ENCODE measurements at regions not wholly inside any gene's neighbourhood (a gene's known extent, or its start where the extent isn't known, plus 50 kb on each side); places are given as distances from the start of the nearest gene placed in this dataset.

DNA sequence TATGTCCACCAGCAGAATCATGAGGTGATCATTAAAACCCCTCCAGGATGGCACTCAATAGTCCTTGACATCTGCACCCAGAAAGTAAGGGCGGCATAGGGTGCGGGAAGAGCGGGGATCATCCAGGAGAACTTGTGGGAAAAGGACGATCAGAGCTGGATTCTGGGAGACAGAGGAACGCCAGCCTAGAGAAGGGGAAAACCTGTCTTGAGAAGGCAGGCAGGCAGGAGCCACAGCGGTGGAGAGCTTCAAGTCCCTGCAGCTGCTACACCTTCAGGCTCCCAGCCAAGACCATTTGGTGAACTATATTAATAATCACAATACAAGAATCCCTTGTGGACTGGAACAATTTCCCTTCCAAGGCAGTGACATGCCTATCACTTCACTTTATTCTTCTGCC is 134.3 kb downstream of the BUD13 start:
- TF ChIP-seq, protein P1, sequence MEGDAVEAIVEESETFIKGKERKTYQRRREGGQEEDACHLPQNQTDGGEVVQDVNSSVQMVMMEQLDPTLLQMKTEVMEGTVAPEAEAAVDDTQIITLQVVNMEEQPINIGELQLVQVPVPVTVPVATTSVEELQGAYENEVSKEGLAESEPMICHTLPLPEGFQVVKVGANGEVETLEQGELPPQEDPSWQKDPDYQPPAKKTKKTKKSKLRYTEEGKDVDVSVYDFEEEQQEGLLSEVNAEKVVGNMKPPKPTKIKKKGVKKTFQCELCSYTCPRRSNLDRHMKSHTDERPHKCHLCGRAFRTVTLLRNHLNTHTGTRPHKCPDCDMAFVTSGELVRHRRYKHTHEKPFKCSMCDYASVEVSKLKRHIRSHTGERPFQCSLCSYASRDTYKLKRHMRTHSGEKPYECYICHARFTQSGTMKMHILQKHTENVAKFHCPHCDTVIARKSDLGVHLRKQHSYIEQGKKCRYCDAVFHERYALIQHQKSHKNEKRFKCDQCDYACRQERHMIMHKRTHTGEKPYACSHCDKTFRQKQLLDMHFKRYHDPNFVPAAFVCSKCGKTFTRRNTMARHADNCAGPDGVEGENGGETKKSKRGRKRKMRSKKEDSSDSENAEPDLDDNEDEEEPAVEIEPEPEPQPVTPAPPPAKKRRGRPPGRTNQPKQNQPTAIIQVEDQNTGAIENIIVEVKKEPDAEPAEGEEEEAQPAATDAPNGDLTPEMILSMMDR (conservative IDR thresholded peaks at IDR 0.05 in 1 of 2, IDR thresholded peaks at IDR 0.05 in 1 of 2; ENCODE audit: extremely low read depth in 1 of 2, insufficient read depth in 1 of 2, low read depth in 1 of 2, low read length in 2 of 2), result no peak
- no peak for TF ChIP-seq EZH2 (IDR thresholded peaks at IDR 0.05; ENCODE audit: borderline replicate concordance, low read length)

All from mammary epithelial cell (primary cell).